H9 (cell line): ENCODE measurements at regions not wholly inside any gene's neighbourhood (a gene's known extent, or its start where the extent isn't known, plus 50 kb on each side); places are given as distances from the start of the nearest gene placed in this dataset.

Experiments
- DNase-seq: peaks from one replicate; pipeline ENCODE4 v3.0.0-alpha.2; 2017
- H2AFZ ChIP-seq: one replicate; pipeline ENCODE4 v1.6.1; 2013; ENCODE audit warnings: mild to moderate bottlenecking, low read length, control low read depth, moderate library complexity
- H2AK5ac ChIP-seq: 2 replicates; pipeline ENCODE4 v1.6.1; 2013; ENCODE audit warnings: low read length, control low read depth, mixed read lengths; ENCODE audit not compliant: insufficient read length
- H2BK120ac ChIP-seq: one replicate; pipeline ENCODE4 v1.6.1; 2013; ENCODE audit warnings: low read depth, mild to moderate bottlenecking, low read length, control low read depth, inconsistent platforms; ENCODE audit not compliant: poor library complexity, severe bottlenecking
- H2BK12ac ChIP-seq: 2 replicates; pipeline ENCODE4 v1.6.1; 2013; ENCODE audit warnings: low read length, control low read depth, mixed read lengths, low read depth; ENCODE audit not compliant: insufficient read length
- H2BK15ac ChIP-seq: 2 replicates; pipeline ENCODE4 v1.6.1; 2013; ENCODE audit warnings: low read depth, low read length, control low read depth
- H2BK20ac ChIP-seq: one replicate; pipeline ENCODE4 v1.6.1; 2013; ENCODE audit warnings: low read depth, mild to moderate bottlenecking, low read length, control low read depth, inconsistent platforms; ENCODE audit not compliant: poor library complexity, severe bottlenecking
- H2BK5ac ChIP-seq: 2 replicates; pipeline ENCODE4 v1.6.1; 2013; ENCODE audit warnings: low read length, control low read depth, mixed read lengths; ENCODE audit not compliant: insufficient read length
- H3K14ac ChIP-seq: 2 replicates; pipeline ENCODE4 v1.6.1; 2013; ENCODE audit warnings: low read length, control low read depth; ENCODE audit not compliant: insufficient read depth
- H3K18ac ChIP-seq: 2 replicates; pipeline ENCODE4 v1.6.1; 2013; ENCODE audit warnings: low read depth, mild to moderate bottlenecking, mixed read lengths, low read length, control low read depth; ENCODE audit not compliant: insufficient read length
- H3K23ac ChIP-seq: 2 replicates; pipeline ENCODE4 v1.6.1; 2013; ENCODE audit warnings: low read length, control low read depth, mixed read lengths, low read depth; ENCODE audit not compliant: insufficient read length
- H3K23me2 ChIP-seq: 2 replicates; pipeline ENCODE4 v1.6.1; 2013; ENCODE audit warnings: low read depth, mild to moderate bottlenecking, mixed read lengths, low read length, control low read depth; ENCODE audit not compliant: insufficient read length, poor library complexity, severe bottlenecking
- H3K27ac ChIP-seq: 2 replicates; pipeline ENCODE4 v1.5.1; 2013; ENCODE audit warnings: low read length, control low read depth, mixed read lengths, low read depth; ENCODE audit not compliant: insufficient read length
- H3K27me3 ChIP-seq: 2 replicates; pipeline ENCODE4 v1.6.1; 2013; ENCODE audit warnings: low read length, control low read depth, inconsistent platforms; ENCODE audit not compliant: insufficient read depth
- H3K4ac ChIP-seq: 2 replicates; pipeline ENCODE4 v1.6.1; 2013; ENCODE audit warnings: low read depth, mild to moderate bottlenecking, control low read depth, inconsistent platforms, low read length, moderate library complexity
- H3K4me1 ChIP-seq: 2 replicates; pipeline ENCODE4 v1.6.1; 2013; ENCODE audit warnings: low read length, control low read depth, inconsistent platforms; ENCODE audit not compliant: insufficient read depth
- H3K4me2 ChIP-seq: 2 replicates; pipeline ENCODE4 v1.6.1; 2013; ENCODE audit warnings: low read length, control low read depth, mixed read lengths; ENCODE audit not compliant: insufficient read length, insufficient read depth
- H3K56ac ChIP-seq: 2 replicates; pipeline ENCODE4 v1.6.1; 2013; ENCODE audit warnings: low read depth, mild to moderate bottlenecking, mixed read lengths, low read length, control low read depth; ENCODE audit not compliant: insufficient read length
- H3K79me1 ChIP-seq: 2 replicates; pipeline ENCODE4 v1.6.1; 2013; ENCODE audit warnings: low read depth, mild to moderate bottlenecking, moderate library complexity, low read length, control low read depth, inconsistent platforms; ENCODE audit not compliant: insufficient read depth, poor library complexity, severe bottlenecking
- H3K79me2 ChIP-seq: 2 replicates; pipeline ENCODE4 v1.6.1; 2013; ENCODE audit warnings: low read length, control low read depth, inconsistent platforms; ENCODE audit not compliant: insufficient read depth
- H3K9ac ChIP-seq: 2 replicates; pipeline ENCODE4 v1.6.1; 2013; ENCODE audit warnings: low read length, control low read depth, mixed read lengths; ENCODE audit not compliant: insufficient read length; ENCODE audit errors: extremely low read depth
- H3K9me3 ChIP-seq: one replicate; pipeline ENCODE4 v1.6.1; 2013; ENCODE audit warnings: low read depth, low read length, inconsistent platforms; ENCODE audit not compliant: control insufficient read depth
- H3T11ph ChIP-seq: one replicate; pipeline ENCODE4 v1.6.1; 2013; ENCODE audit warnings: mild to moderate bottlenecking, low read length, control low read depth, inconsistent platforms
- H4K20me1 ChIP-seq: one replicate; pipeline ENCODE4 v1.6.1; 2013; ENCODE audit not compliant: control insufficient read depth, insufficient read length, insufficient read depth
- H4K5ac ChIP-seq: 2 replicates; pipeline ENCODE4 v1.6.1; 2013; ENCODE audit warnings: low read depth, mild to moderate bottlenecking, mixed read lengths, low read length, control low read depth; ENCODE audit not compliant: insufficient read length
- H4K8ac ChIP-seq: replicated peaks from 2 replicates; pipeline ENCODE4 v1.6.1; 2013; ENCODE audit warnings: low read length, control low read depth, mixed read lengths, low read depth; ENCODE audit not compliant: insufficient read length
- H4K91ac ChIP-seq: 2 replicates; pipeline ENCODE4 v1.6.1; 2013; ENCODE audit warnings: low read depth, mild to moderate bottlenecking, moderate library complexity, mixed read lengths, low read length, control low read depth; ENCODE audit not compliant: insufficient read length
- H3K27ac Mint-ChIP-seq, 3 experiments: 2 replicates in 2 of 3; 3 replicates in 1 of 3; pipeline ENCODE4 v1.8.0; 2020 to 2021; ENCODE audit warnings: mixed read lengths in 3 of 3, mild to moderate bottlenecking in 1 of 3, moderate library complexity in 1 of 3
- H3K27me3 Mint-ChIP-seq: 2 replicates; pipeline ENCODE4 v1.8.0; 2021; ENCODE audit warnings: low read depth, mild to moderate bottlenecking, moderate library complexity, mixed read lengths
- H3K36me3 Mint-ChIP-seq, 3 experiments: 2 replicates in 2 of 3; 3 replicates in 1 of 3; pipeline ENCODE4 v1.8.0; 2020 to 2021; ENCODE audit warnings: low read depth in 3 of 3, mixed read lengths in 3 of 3; ENCODE audit not compliant: insufficient read depth in 1 of 3
- H3K4me1 Mint-ChIP-seq, 2 experiments: 2 replicates each; pipeline ENCODE4 v1.8.0; 2020; ENCODE audit warnings: mixed read lengths in 2 of 2
- H3K4me3 Mint-ChIP-seq, 2 experiments: 2 replicates in 1 of 2; 3 replicates in 1 of 2; pipeline ENCODE4 v1.8.0; 2020 to 2021; ENCODE audit warnings: mild to moderate bottlenecking in 2 of 2, mixed read lengths in 2 of 2, moderate library complexity in 1 of 2
- H3K9me3 Mint-ChIP-seq, 2 experiments: 2 replicates in 1 of 2; 3 replicates in 1 of 2; pipeline ENCODE4 v1.8.0; 2020; ENCODE audit warnings: mild to moderate bottlenecking in 2 of 2, mixed read lengths in 2 of 2, moderate library complexity in 1 of 2
- CTCF ChIP-seq: fragments of 200-600 bp; sonication (generic); conservative IDR thresholded peaks from 3 replicates; pipeline ENCODE4 v1.8.0; 2021; ENCODE audit warnings: antibody characterized with exemption, mild to moderate bottlenecking

- no peak for DNase-seq
- H3K23ac ChIP-seq, result no peak overlapping the region
- H4K91ac ChIP-seq, result no peak overlapping the region
- no peak overlapping the region for H2BK120ac ChIP-seq
- H3K79me1 ChIP-seq, result no peaks in the 10 kb centered on the region
- H4K5ac ChIP-seq, result no peak overlapping the region
- H2BK20ac ChIP-seq, result no peak overlapping the region
- no peaks in the 10 kb centered on the region for H3K36me3 Mint-ChIP-seq
- no peak overlapping the region for H3K56ac ChIP-seq
- H4K20me1 ChIP-seq, result no peaks in the 10 kb centered on the region
- no peaks in the 10 kb centered on the region for H3K4me1 ChIP-seq
- H2BK5ac ChIP-seq, result no peak overlapping the region
- no peaks in the 10 kb centered on the region for H3K23me2 ChIP-seq
- H3K79me2 ChIP-seq, result no peaks in the 10 kb centered on the region
- no peaks in the 10 kb centered on the region for H3K9me3 Mint-ChIP-seq
- H2AFZ ChIP-seq, result no peak overlapping the region
- H2AK5ac ChIP-seq, result no peak overlapping the region
- no peak overlapping the region for H3K4me2 ChIP-seq
- H3K14ac ChIP-seq, result no peak overlapping the region
- H2BK12ac ChIP-seq, result no peak overlapping the region
- H3K27me3 Mint-ChIP-seq, result no peaks in the 10 kb centered on the region
- no peak overlapping the region for H3K18ac ChIP-seq
- no peak for TF ChIP-seq CTCF
- no peak overlapping the region for H3K27ac ChIP-seq
- H3K9ac ChIP-seq, result no peak overlapping the region
- H3K27ac Mint-ChIP-seq, result no peak overlapping the region
- no peak overlapping the region for H3T11ph ChIP-seq
- H3K4me3 Mint-ChIP-seq, result no peak overlapping the region
- no peak overlapping the region for H3K4ac ChIP-seq
- H2BK15ac ChIP-seq, result no peak overlapping the region
- no peaks in the 10 kb centered on the region for H3K9me3 ChIP-seq
- H4K8ac ChIP-seq, result no peak overlapping the region
- H3K4me1 Mint-ChIP-seq, result no peaks in the 10 kb centered on the region
- no peaks in the 10 kb centered on the region for H3K27me3 ChIP-seq
Observed at GRCh38 chr4:27643101-27643500, 782.5 kb downstream of the STIM2 start.
